ENCODE measurements at regions not wholly inside any gene's neighbourhood (a gene's known extent, or its start where the extent isn't known, plus 50 kb on each side); places are given as distances from the start of the nearest gene placed in this dataset.

DNA sequence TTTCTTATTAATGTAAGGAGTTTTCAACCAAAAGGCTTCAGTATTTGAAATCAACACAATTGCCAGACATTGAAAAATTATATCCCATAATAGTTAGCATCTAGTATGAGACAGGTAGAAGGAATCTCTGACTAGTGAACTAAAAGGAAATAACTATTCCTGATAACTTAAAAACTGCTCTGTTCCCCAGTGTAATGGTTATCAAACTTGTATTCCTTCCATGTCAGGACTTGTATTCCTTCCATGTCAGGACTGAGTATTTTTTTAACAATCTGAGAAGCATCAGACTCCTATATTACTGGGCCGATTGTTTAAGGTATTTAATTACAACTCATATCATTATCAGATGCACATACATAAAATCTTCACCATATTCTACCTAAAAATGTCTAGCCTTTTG lies 238.5 kb downstream of the HNMT start:
- Mint-ChIP-seq H3K4me1 (ENCODE audit: low read depth) (no peaks in the 10 kb centered on the region), H3K27me3 (no peaks in the 10 kb centered on the region), H3K4me3 (no peak overlapping the region), H3K9me3 (peaks cover 20% of the 10 kb centered on the region), H3K27ac (no peak overlapping the region), H3K36me3 (ENCODE audit: low read depth) (no peaks in the 10 kb centered on the region)
- H3K4me3 ChIP-seq (ENCODE audit: low read length) = no peak overlapping the region
- ATAC-seq (ENCODE audit: poor library complexity) (no peak), DNase-seq (no peak)
- intact Hi-C loops (cut with DNase I, micrococcal nuclease) = no loop called here
- H3K27ac ChIP-seq (ENCODE audit: low read depth in 1 of 2, low read length in 2 of 2) = no peak overlapping the region
- no peaks in the 10 kb centered on the region for H3K36me3 ChIP-seq (ENCODE audit: insufficient read depth, low read length)
- no peaks in the 10 kb centered on the region for H3K27me3 ChIP-seq (ENCODE audit: control insufficient read depth in 1 of 2, insufficient read depth in 2 of 2, low read length in 2 of 2)
- no peak for TF ChIP-seq CTCF (IDR thresholded peaks at IDR 0.05)
- peaks cover 0 to 5% of the 10 kb centered on the region in 2 experiments for H3K9me3 ChIP-seq (ENCODE audit: control insufficient read depth in 1 of 2, insufficient read depth in 1 of 2, low read length in 2 of 2)
- no peaks in the 10 kb centered on the region for H3K4me1 ChIP-seq (ENCODE audit: insufficient read depth, low read length)
- CTCF ChIA-PET = no interaction called here
- POLR2A ChIA-PET = no interaction called here

GRCh38 chr2:138205281-138205680 lies 241.0 kb downstream of the HNMT start:
- Mint-ChIP-seq H3K27ac (no peak overlapping the region), H3K27me3 (no peaks in the 10 kb centered on the region), H3K4me3 (no peak overlapping the region), H3K9me3 (peaks cover 20% of the 10 kb centered on the region), H3K36me3 (ENCODE audit: low read depth) (no peaks in the 10 kb centered on the region), H3K4me1 (ENCODE audit: low read depth) (no peaks in the 10 kb centered on the region)
- H3K4me1 ChIP-seq (ENCODE audit: insufficient read depth, low read length) = no peaks in the 10 kb centered on the region
- DNase-seq = no peak
- peaks cover 0 to 5% of the 10 kb centered on the region in 2 experiments for H3K9me3 ChIP-seq (ENCODE audit: control insufficient read depth in 1 of 2, insufficient read depth in 1 of 2, low read length in 2 of 2)
- TF ChIP-seq CTCF (IDR thresholded peaks at IDR 0.05) = no peak
- intact Hi-C loops (cut with DNase I, micrococcal nuclease) = no loop called here
- CTCF ChIA-PET = no interaction called here
- ATAC-seq (ENCODE audit: poor library complexity) = no peak
- H3K27ac ChIP-seq (ENCODE audit: low read depth in 1 of 2, low read length in 2 of 2) = no peak overlapping the region
- no peaks in the 10 kb centered on the region for H3K27me3 ChIP-seq (ENCODE audit: control insufficient read depth in 1 of 2, insufficient read depth in 2 of 2, low read length in 2 of 2)
- H3K4me3 ChIP-seq (ENCODE audit: low read length) = no peak overlapping the region
- POLR2A ChIA-PET = no interaction called here
- H3K36me3 ChIP-seq (ENCODE audit: insufficient read depth, low read length) = no peaks in the 10 kb centered on the region

DNA sequence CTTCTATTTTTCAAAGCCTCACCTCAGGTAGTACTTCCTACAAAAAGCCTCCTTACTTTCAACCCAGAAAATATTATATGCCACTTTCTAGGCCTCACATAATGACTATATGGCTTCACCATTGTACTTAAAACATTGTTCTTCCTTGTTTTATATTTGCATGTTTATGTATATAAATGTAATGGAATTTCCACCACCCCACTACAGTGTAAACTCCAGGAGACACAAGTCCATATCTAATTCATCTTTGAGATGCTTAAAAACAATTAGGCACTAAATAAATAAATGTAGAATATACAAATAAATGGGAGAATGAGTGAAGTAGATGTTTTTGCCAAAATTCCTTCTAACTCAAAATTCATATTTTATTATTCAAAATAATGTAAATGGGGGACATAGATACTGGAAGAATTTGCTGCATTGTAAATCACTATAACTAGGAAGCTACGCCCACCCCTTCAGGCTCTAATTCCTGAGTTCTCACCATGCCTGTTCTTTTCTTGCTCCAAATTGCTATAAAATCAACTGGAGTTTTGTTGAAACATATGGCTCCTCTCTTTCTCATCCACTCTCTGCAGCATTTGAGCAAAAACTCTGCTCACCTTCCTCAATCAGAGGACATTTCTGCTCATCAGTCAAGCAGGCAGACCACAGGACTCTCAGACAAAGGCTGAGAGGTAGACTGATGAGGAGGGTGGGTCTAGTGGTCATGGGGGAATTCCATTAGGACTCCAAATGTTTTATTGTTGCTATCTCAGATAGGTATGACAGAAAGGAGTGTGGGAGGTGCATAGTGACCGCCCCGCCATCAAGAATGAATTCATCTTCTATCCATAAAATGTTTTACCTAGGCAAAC lies 243.0 kb downstream of the HNMT start:
- DNase-seq = no peak
- no peaks in the 10 kb centered on the region for H3K27me3 ChIP-seq (ENCODE audit: control insufficient read depth in 1 of 2, insufficient read depth in 2 of 2, low read length in 2 of 2)
- CTCF ChIA-PET = no interaction called here
- H3K4me1 ChIP-seq (ENCODE audit: insufficient read depth, low read length) = no peaks in the 10 kb centered on the region
- H3K27me3 Mint-ChIP-seq = no peaks in the 10 kb centered on the region
- H3K4me3 Mint-ChIP-seq = no peak overlapping the region
- intact Hi-C loops (cut with DNase I, micrococcal nuclease) = no loop called here
- no peak overlapping the region for H3K27ac ChIP-seq (ENCODE audit: low read depth in 1 of 2, low read length in 2 of 2)
- no peak for ATAC-seq (ENCODE audit: poor library complexity)
- no peak for TF ChIP-seq CTCF (IDR thresholded peaks at IDR 0.05)
- H3K4me3 ChIP-seq (ENCODE audit: low read length) = no peak overlapping the region
- peaks cover 17% of the 10 kb centered on the region for H3K9me3 Mint-ChIP-seq
- H3K9me3 ChIP-seq (ENCODE audit: control insufficient read depth in 1 of 2, insufficient read depth in 1 of 2, low read length in 2 of 2) = peaks cover 0 to 5% of the 10 kb centered on the region in 2 experiments
- H3K36me3 Mint-ChIP-seq (ENCODE audit: low read depth) = no peaks in the 10 kb centered on the region
- no peaks in the 10 kb centered on the region for H3K4me1 Mint-ChIP-seq (ENCODE audit: low read depth)
- no peak overlapping the region for H3K27ac Mint-ChIP-seq
- POLR2A ChIA-PET = no interaction called here
- no peaks in the 10 kb centered on the region for H3K36me3 ChIP-seq (ENCODE audit: insufficient read depth, low read length)

Measured in CD4-positive, alpha-beta T cell (primary cell).